HL-60 (cell line): ENCODE measurements at regions not wholly inside any gene's neighbourhood (a gene's known extent, or its start where the extent isn't known, plus 50 kb on each side); places are given as distances from the start of the nearest gene placed in this dataset.

Source experiments
- CTCF ChIP-seq: IDR thresholded peaks from one replicate; pipeline ENCODE4 v1.5.1; 2011; ENCODE audit warnings: low read length, control low read depth, inconsistent platforms; ENCODE audit not compliant: insufficient read depth
- GABPA ChIP-seq: IDR thresholded peaks from 2 replicates; pipeline ENCODE4 v1.6.1; 2012; ENCODE audit warnings: low read depth
- POLR2AphosphoS5 ChIP-seq: IDR thresholded peaks from 2 replicates; pipeline ENCODE4 v1.6.1; 2012; ENCODE audit warnings: low read depth
- REST ChIP-seq: IDR thresholded peaks from 2 replicates; pipeline ENCODE4 v1.6.1; 2012; ENCODE audit warnings: low read depth; ENCODE audit not compliant: insufficient replicate concordance
- SPI1 ChIP-seq: IDR thresholded peaks from 2 replicates; pipeline ENCODE4 v1.6.1; 2012; ENCODE audit warnings: low read depth, mild to moderate bottlenecking, borderline replicate concordance

GRCh38 chr6:4366635-4367395, 231.4 kb upstream of the ECI2 start:
- TF ChIP-seq CTCF: no peak
- TF ChIP-seq REST: no peak
- no peak for TF ChIP-seq POLR2AphosphoS5
- no peak for TF ChIP-seq GABPA
- no peak for TF ChIP-seq SPI1
